Gastroesophageal sphincter (tissue), 3 donors: ENCODE measurements at regions not wholly inside any gene's neighbourhood (a gene's known extent, or its start where the extent isn't known, plus 50 kb on each side); places are given as distances from the start of the nearest gene placed in this dataset.

Experiments used
- CTCF ChIP-seq, 4 experiments: fragments of 200-600 bp in 2 of 4; fragments of 450-650 bp in 2 of 4; sonication (generic) in 1 of 4; IDR thresholded peaks; one replicate each; pipeline ENCODE4 v1.5.1; 2017 to 2019; ENCODE audit warnings: antibody characterized with exemption in 4 of 4, mild to moderate bottlenecking in 2 of 4, moderate library complexity in 2 of 4
- POLR2A ChIP-seq, 2 donors: fragments of 450-650 bp; IDR thresholded peaks; one replicate each; pipeline ENCODE4 v1.6.1; 2017; ENCODE audit warnings: antibody characterized with exemption in 2 of 2, mild to moderate bottlenecking in 2 of 2, moderate library complexity in 1 of 2
- POLR2AphosphoS5 ChIP-seq: sonication (generic); formaldehyde crosslinking; IDR thresholded peaks from one replicate; pipeline ENCODE4 v1.6.1; 2017; ENCODE audit warnings: antibody characterized with exemption

GRCh38 chr5:39995990-39996389, 571.2 kb upstream of the DAB2 start:
- no peak for TF ChIP-seq CTCF (IDR thresholded peaks at IDR 0.05)
- TF ChIP-seq POLR2A (IDR thresholded peaks at IDR 0.05): no peak
- no peak for TF ChIP-seq POLR2AphosphoS5
